SK-N-SH (cell line): ENCODE measurements at regions not wholly inside any gene's neighbourhood (a gene's known extent, or its start where the extent isn't known, plus 50 kb on each side); places are given as distances from the start of the nearest gene placed in this dataset.
"Not testable (repeated sequence)": the region's sequence is repeated elsewhere in the genome, so short reads cannot be mapped to it uniquely, and the experiment has no call there.

Experiments used
- CTCF ChIP-seq: fragments of 200-600 bp; sonication (generic); IDR thresholded peaks from 2 replicates; pipeline ENCODE4 v1.6.1; 2017; ENCODE audit warnings: antibody characterized with exemption, mild to moderate bottlenecking, moderate library complexity
- RAD21 ChIP-seq: IDR thresholded peaks from 2 replicates; pipeline ENCODE4 v1.6.1; 2012; ENCODE audit warnings: mild to moderate bottlenecking, low read length
- TAF1 ChIP-seq: IDR thresholded peaks from 2 replicates; pipeline ENCODE4 v1.6.1; 2012; ENCODE audit warnings: low read depth, mild to moderate bottlenecking, low read length, moderate library complexity, borderline replicate concordance
- ZBTB33 ChIP-seq: IDR thresholded peaks from 2 replicates; pipeline ENCODE4 v1.4.0; 2012; ENCODE audit warnings: low read depth, borderline replicate concordance

GRCh38 chr1:199930067-199930466, 97.4 kb upstream of the NR5A2 start:
- TF ChIP-seq CTCF, TAF1, ZBTB33, RAD21: not testable (repeated sequence)
